A673 (cell line): ENCODE measurements at regions not wholly inside any gene's neighbourhood (a gene's known extent, or its start where the extent isn't known, plus 50 kb on each side); places are given as distances from the start of the nearest gene placed in this dataset.

Experiments
- BruUV-seq: library from RNA; stranded (reverse); fragments of 400-500 nt; replicated peaks from 2 replicates; lab custom pipeline; 2021; lab: Mats Ljungman, UMichigan
- CTCF ChIA-PET: fragments of 300-600 bp; sonication (Branson Sonifier 250); formaldehyde crosslinking; loops from one replicate; lab custom pipeline; 2022; ENCODE audit warnings: antibody characterized with exemption; lab: Charles Lee
- POLR2A ChIA-PET: fragments of 300-600 bp; sonication (Branson Sonifier 250); formaldehyde crosslinking; loops from one replicate; lab custom pipeline; 2022; ENCODE audit warnings: antibody characterized with exemption; ENCODE audit not compliant: low non-redundant PET; lab: Charles Lee
- DNase-seq: peaks from one replicate; pipeline ENCODE4 v3.0.0-alpha.2; 2015; ENCODE audit warnings: low spot score
- H3K27ac ChIP-seq: fragments of 200-600 bp; sonication (generic); 2 replicates; pipeline ENCODE4 v1.5.1; 2016; ENCODE audit warnings: mixed run types, low read depth, mild to moderate bottlenecking, mixed read lengths, antibody characterized with exemption, low read length; ENCODE audit not compliant: poor library complexity, severe bottlenecking
- H3K27me3 ChIP-seq: fragments of 200-600 bp; sonication (generic); replicated peaks from 2 replicates; pipeline ENCODE4 v1.6.1; 2017; ENCODE audit warnings: mixed run types, low read depth, mild to moderate bottlenecking, mixed read lengths, antibody characterized with exemption, low read length; ENCODE audit not compliant: insufficient read depth, poor library complexity
- H3K36me3 ChIP-seq: fragments of 200-600 bp; sonication (generic); 2 replicates; pipeline ENCODE4 v1.6.1; 2016; ENCODE audit warnings: mixed run types, mild to moderate bottlenecking, mixed read lengths, antibody characterized with exemption, low read length; ENCODE audit not compliant: insufficient read depth, poor library complexity, severe bottlenecking
- H3K4me1 ChIP-seq: fragments of 200-600 bp; sonication (generic); 2 replicates; pipeline ENCODE4 v1.6.1; 2017; ENCODE audit warnings: mixed run types, mild to moderate bottlenecking, mixed read lengths, antibody characterized with exemption, low read length; ENCODE audit not compliant: insufficient read depth, poor library complexity, severe bottlenecking
- H3K4me3 ChIP-seq: fragments of 200-600 bp; sonication (generic); 2 replicates; pipeline ENCODE4 v1.5.1; 2016; ENCODE audit warnings: low read depth, mixed run types, mild to moderate bottlenecking, mixed read lengths, low read length; ENCODE audit not compliant: poor library complexity, severe bottlenecking
- H3K9me3 ChIP-seq: fragments of 200-600 bp; sonication (generic); 2 replicates; pipeline ENCODE4 v1.6.1; 2016; ENCODE audit warnings: mixed run types, low read depth, mild to moderate bottlenecking, mixed read lengths, antibody characterized with exemption, low read length; ENCODE audit not compliant: poor library complexity, severe bottlenecking
- EZH2 ChIP-seq: fragments of 200-600 bp; sonication (generic); IDR thresholded peaks from 2 replicates; pipeline ENCODE4 v1.6.1; 2017; ENCODE audit warnings: borderline replicate concordance, low read depth, mild to moderate bottlenecking, mixed read lengths, antibody characterized with exemption, low read length; ENCODE audit not compliant: poor library complexity, severe bottlenecking
- intact Hi-C: fragments of 100-400 bp; cut with micrococcal nuclease; formaldehyde crosslinking; loops from one replicate; pipeline ENCODE4 v1.10.0; 2022; ENCODE audit not compliant: unreplicated experiment
- TF ChIP-seq, protein P1 (sequence below): fragments of 300-800, 200-600 bp; sonication (generic); conservative IDR thresholded peaks from 2 replicates; pipeline ENCODE4 v1.5.1; 2017; ENCODE audit warnings: low read depth, mild to moderate bottlenecking, antibody characterized with exemption, low read length, moderate library complexity, mixed read lengths

DNA sequence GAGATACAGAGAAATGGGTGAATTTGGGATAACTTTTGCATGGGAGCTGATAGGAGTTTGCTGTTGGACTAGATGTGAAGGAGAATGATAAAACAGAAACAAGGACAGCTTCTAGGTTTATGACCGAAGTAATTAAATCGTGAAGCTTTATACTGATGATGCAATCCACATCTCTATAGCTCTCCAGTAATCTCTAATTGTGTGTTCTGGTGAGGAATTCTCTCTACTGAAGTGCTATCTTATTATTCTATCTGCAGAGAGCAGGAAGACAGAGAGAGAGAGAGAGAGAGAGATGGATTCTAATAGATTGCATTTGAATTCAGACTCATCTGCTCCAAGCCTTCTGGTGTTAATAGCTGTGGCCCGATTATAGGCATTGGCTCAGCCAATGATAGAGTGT lies 113.5 kb upstream of the FRMD4B start:
- no peak overlapping the region for H3K27ac ChIP-seq
- no peak for DNase-seq
- ChIA-PET CTCF (no interaction called here), POLR2A (no interaction called here)
- intact Hi-C loops, result no loop called here
- BruUV-seq, result no TSS peak
- no peaks in the 10 kb centered on the region for H3K4me1 ChIP-seq
- H3K9me3 ChIP-seq, result no peaks in the 10 kb centered on the region
- H3K36me3 ChIP-seq, result no peaks in the 10 kb centered on the region
- H3K4me3 ChIP-seq, result no peak overlapping the region
- no peaks in the 10 kb centered on the region for H3K27me3 ChIP-seq
- TF ChIP-seq, protein P1, sequence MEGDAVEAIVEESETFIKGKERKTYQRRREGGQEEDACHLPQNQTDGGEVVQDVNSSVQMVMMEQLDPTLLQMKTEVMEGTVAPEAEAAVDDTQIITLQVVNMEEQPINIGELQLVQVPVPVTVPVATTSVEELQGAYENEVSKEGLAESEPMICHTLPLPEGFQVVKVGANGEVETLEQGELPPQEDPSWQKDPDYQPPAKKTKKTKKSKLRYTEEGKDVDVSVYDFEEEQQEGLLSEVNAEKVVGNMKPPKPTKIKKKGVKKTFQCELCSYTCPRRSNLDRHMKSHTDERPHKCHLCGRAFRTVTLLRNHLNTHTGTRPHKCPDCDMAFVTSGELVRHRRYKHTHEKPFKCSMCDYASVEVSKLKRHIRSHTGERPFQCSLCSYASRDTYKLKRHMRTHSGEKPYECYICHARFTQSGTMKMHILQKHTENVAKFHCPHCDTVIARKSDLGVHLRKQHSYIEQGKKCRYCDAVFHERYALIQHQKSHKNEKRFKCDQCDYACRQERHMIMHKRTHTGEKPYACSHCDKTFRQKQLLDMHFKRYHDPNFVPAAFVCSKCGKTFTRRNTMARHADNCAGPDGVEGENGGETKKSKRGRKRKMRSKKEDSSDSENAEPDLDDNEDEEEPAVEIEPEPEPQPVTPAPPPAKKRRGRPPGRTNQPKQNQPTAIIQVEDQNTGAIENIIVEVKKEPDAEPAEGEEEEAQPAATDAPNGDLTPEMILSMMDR, result no peak

DNA sequence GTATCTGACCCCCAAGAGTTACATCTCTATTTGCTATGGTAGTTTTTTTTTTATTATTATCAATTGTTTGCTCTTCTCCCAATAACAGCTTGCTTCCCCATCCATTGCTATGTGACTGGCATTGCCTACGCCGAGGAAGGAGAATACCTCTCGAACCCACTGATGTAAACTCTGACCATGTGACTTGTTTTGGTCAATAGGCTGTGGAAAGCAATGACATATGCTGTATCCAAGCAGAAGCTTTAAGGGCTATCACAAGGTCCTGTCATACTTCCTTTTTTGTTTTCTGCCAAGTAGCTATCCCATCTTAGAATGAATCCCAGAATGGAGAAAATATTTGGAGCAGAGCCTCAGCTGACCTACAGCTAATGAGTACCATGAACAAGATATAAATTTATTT lies 111.0 kb upstream of the FRMD4B start:
- TF ChIP-seq, protein P1, result no peak
- no peak for TF ChIP-seq EZH2
- ChIA-PET CTCF (no interaction called here), POLR2A (no interaction called here)
- no peak for DNase-seq
- H3K9me3 ChIP-seq, result no peaks in the 10 kb centered on the region
- BruUV-seq, result no TSS peak
- H3K27ac ChIP-seq, result no peak overlapping the region
- H3K27me3 ChIP-seq, result no peaks in the 10 kb centered on the region
- H3K4me3 ChIP-seq, result no peak overlapping the region
- H3K4me1 ChIP-seq, result no peaks in the 10 kb centered on the region
- H3K36me3 ChIP-seq, result no peaks in the 10 kb centered on the region
- intact Hi-C loops, result no loop called here

DNA sequence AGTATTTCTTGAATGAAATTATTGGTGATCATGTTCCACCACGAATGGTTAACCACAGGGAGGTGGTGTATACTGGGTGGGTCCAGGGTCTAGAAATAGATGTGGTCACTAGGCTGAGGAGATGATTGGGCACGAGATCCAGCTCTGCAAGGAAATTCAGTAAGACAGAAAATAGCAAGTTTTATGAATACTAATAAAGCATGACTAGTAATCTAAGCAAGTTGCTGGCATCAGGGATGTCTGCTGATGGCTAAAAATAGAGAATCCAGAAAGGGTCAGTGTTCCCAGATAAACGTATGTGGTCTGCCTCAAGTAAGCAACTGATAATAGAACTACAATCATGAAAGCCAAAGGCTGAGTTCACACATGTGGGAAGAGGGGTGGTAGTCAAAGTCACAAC lies 108.3 kb upstream of the FRMD4B start:
- DNase-seq, result no peak

More for the DNA sequence above, 108.3 kb upstream of the FRMD4B start:
- H3K4me3 ChIP-seq, result no peak overlapping the region
- TF ChIP-seq EZH2, result no peak
- TF ChIP-seq, protein P1, result no peak
- POLR2A ChIA-PET, result no interaction called here
- BruUV-seq, result no TSS peak
- no peaks in the 10 kb centered on the region for H3K9me3 ChIP-seq
- no peaks in the 10 kb centered on the region for H3K27me3 ChIP-seq
- intact Hi-C loops, result no loop called here
- no peaks in the 10 kb centered on the region for H3K4me1 ChIP-seq
- H3K27ac ChIP-seq, result no peak overlapping the region
- CTCF ChIA-PET, result no interaction called here
- H3K36me3 ChIP-seq, result no peaks in the 10 kb centered on the region
